MG63 (cell line): ENCODE measurements at regions not wholly inside any gene's neighbourhood (a gene's known extent, or its start where the extent isn't known, plus 50 kb on each side); places are given as distances from the start of the nearest gene placed in this dataset.
"Not testable (repeated sequence)": the region's sequence is repeated elsewhere in the genome, so short reads cannot be mapped to it uniquely, and the experiment has no call there.

Experiments used
- DNase-seq: peaks from one replicate; pipeline ENCODE4 v3.0.0-alpha.2; 2020
- H3K27me3 ChIP-seq: fragments of 250-450 bp; sonication (Bioruptor Pico); 2 replicates; pipeline ENCODE4 v1.5.1; 2020; ENCODE audit warnings: mild to moderate bottlenecking, moderate library complexity
- H3K36me3 ChIP-seq: fragments of 250-450 bp; sonication (Bioruptor Pico); 2 replicates; pipeline ENCODE4 v1.5.1; 2020; ENCODE audit warnings: mild to moderate bottlenecking, moderate library complexity
- H3K4me3 ChIP-seq: fragments of 250-450 bp; sonication (Bioruptor Pico); 2 replicates; pipeline ENCODE4 v1.5.1; 2020; ENCODE audit warnings: mild to moderate bottlenecking, moderate library complexity
- H3K9me3 ChIP-seq: fragments of 250-450 bp; sonication (Bioruptor Pico); 2 replicates; pipeline ENCODE4 v1.5.1; 2020; ENCODE audit warnings: mild to moderate bottlenecking, moderate library complexity

DNA sequence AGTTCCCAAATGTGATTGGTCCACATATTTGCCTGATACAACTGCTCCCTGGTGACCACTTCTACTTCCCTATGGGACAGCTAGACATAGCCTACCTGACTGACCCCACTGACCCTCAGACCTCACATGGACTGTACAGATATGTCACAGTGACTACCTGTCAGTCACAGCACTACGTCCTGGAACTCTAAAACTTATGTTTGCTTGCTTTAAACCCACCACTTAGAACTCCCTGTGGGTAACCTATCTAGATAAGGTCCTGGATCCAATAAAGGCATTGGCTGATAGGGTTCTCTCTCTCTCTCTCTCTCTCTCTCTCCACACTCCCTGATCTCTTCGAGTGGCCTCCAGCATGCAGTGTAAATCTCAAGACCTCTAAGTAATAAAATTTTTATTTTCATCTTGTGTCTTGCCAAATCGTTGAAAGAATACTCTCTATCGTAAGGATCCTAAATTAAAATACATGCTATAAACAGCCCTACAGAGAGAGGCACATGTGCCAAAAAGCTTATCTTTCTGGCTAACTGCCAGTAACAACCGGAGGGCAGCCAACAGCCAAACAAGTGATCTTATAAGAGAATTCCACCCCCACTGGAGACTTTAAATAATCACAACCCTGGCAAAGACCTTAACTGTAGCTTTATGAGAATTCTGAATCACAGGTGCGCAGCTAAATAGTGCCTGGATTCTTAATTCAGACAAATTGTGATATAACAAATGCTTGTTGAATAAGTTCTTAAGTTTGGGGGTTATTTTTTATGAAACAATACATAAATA, 162.6 kb upstream of the LRRTM4 start:
- not testable (repeated sequence) for H3K36me3 ChIP-seq, H3K27me3 ChIP-seq, H3K4me3 ChIP-seq, H3K9me3 ChIP-seq, DNase-seq

DNA sequence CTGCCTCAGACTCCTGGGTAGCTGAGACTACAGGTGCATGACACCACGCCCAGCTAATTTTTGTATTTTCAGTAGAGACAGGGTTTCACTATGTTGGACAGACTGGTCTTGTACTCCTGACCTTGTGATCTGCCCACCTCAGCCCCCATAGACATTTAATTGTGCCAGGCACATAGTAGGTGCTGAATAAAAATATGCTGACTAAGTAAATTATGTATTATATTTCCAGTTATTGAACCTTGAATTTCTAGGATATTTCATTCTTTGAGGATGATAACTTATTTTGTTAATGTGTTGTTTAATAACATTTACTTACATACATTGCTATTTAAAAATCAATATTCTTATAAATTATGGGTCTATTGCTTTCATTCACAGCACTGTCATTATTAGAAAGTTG, 190.4 kb upstream of the LRRTM4 start:
- no peaks in the 10 kb centered on the region for H3K36me3 ChIP-seq
- H3K27me3 ChIP-seq, result no peaks in the 10 kb centered on the region
- DNase-seq, result no peak
- no peaks in the 10 kb centered on the region for H3K9me3 ChIP-seq
- H3K4me3 ChIP-seq, result no peak overlapping the region

DNA sequence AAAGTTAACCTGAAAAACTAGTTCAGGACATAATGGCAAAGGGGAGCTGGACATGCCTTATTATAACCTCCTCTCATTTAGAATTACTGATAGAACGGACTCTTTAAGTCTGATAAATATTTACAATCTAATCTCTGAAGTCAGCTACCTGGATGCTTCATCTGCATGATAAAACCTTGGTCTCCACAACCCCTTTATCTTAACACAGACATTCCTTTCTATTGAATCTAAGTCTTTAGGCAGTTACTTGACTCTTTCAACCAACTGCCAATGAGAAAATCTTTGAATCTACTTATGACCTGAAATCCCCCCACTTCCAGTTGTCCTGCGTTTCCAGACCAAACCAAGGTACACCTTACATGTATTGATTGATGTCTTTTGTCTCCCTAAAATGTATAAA, 191.2 kb upstream of the LRRTM4 start:
- Histone ChIP-seq H3K9me3 (no peaks in the 10 kb centered on the region), H3K36me3 (no peaks in the 10 kb centered on the region), H3K4me3 (no peak overlapping the region), H3K27me3 (no peaks in the 10 kb centered on the region)
- no peak for DNase-seq

DNA sequence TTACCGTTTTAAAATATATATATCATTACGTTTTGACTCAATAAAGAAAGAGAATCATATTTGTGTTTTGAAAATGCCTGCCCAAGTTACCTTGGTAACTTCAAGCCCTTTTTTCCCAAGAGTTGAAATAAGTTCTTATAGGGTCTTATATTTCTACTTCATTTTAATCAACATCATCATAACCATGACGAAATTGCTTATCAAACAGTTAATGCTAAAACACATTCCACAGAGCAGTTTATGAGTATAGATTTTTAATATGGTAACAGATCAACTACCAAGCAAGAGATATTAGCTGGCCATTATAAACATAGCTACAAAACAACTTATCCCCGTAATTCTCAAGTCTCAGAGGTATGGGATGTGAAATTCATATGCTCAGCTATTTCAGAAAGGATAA, 197.9 kb upstream of the LRRTM4 start:
- H3K27me3 ChIP-seq, result no peaks in the 10 kb centered on the region
- H3K4me3 ChIP-seq, result no peak overlapping the region
- H3K9me3 ChIP-seq, result no peaks in the 10 kb centered on the region
- no peak for DNase-seq
- H3K36me3 ChIP-seq, result no peaks in the 10 kb centered on the region

DNA sequence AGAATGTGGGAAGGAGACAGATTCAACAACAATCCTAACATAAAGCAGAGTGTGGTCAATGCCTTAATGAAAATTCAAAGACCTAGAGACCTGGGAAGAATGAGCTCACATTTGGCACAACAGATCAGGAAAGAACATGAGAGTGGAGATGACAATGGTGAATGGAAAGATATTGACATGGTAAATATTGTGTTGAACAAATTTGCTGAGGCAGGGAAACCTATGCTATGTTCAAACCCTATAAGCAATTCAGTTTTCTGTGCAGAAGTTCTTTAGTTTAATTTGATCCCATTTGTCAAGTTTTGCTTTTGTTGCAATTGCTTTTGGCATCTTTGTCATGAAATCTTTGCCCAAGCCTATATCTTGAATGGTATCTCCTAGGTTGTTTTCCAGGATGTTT, 199.4 kb upstream of the LRRTM4 start:
- H3K27me3 ChIP-seq, result no peaks in the 10 kb centered on the region
- H3K36me3 ChIP-seq, result no peaks in the 10 kb centered on the region
- H3K9me3 ChIP-seq, result no peaks in the 10 kb centered on the region
- no peak overlapping the region for H3K4me3 ChIP-seq
- no peak for DNase-seq

DNA sequence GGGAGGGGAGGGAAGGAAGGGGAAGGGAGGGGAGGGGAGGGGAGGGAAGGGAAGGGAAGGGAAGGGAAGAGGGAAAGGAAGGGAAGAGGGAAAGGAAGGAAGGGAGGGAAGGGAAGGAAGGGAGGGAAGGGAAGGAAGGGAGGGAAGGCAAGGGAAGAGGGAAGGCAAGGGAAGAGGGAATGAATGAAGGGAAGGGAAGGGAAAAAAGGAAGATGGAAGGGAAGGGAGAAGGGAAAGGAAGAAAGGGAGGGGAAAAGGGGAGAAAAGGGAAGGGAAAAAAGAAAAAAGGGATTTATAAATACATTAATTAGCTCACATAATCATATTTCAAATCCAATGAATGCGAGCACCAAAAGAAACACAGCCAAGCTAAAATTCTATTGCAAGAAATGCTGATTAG, 202.9 kb upstream of the LRRTM4 start:
- no peaks in the 10 kb centered on the region for H3K27me3 ChIP-seq
- no peak for DNase-seq
- H3K4me3 ChIP-seq, result no peak overlapping the region
- H3K36me3 ChIP-seq, result no peaks in the 10 kb centered on the region
- no peaks in the 10 kb centered on the region for H3K9me3 ChIP-seq

DNA sequence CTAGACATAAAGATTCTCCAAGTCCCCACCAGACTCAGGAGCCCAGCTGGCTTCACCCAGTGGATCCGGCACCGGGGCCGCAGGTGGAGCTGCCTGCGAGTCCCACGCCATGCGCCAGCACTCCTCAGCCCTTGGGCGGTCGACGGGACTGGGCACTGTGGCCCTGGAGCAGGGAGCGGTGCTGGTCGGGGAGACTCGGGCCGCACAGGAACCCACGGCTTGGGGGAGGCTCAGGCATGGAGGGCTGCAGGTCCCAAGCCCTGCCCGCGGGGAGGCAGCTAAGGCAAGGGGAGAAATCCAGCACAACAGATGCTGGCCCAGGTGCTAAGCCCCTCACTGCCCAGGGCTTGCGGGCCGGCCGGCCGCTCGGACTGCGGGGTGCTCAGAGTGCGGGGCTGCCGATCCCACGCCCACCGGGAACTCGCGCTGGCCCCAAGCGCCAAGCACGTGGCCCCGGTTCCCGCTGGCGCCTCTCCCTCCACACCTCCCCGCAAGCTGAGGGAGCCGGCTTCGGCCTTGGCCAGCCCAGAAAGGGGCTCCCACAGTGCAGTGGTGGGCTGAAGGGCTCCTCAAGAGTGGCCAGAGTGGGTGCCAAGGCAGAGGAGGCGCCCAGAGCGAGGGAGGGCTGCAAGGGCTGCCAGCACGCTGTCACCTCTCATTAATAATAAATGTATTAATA, 212.6 kb upstream of the LRRTM4 start:
- DNase-seq, H3K9me3 ChIP-seq, H3K4me3 ChIP-seq, H3K27me3 ChIP-seq, H3K36me3 ChIP-seq: not testable (repeated sequence)

DNA sequence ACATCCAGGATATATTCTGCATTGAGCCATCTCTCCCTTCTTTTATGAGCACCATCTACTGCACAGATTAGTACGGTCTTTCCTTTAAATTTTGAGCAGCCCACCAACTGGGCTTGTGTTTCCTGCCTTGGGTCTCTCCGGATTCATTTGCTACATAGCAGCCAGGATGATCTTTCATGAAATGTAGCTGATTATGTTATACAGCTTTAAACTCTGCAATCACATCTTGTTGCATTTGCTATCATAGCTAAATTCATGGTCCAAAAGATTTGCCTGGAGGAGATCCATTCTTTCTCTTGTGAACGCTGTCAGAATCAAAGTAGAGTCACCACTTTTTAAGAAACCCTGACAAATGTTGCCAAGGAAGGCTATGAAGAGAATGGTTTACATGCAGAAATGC, 215.1 kb upstream of the LRRTM4 start:
- no peak for DNase-seq
- H3K36me3 ChIP-seq, result no peaks in the 10 kb centered on the region
- no peak overlapping the region for H3K4me3 ChIP-seq
- no peaks in the 10 kb centered on the region for H3K27me3 ChIP-seq
- no peaks in the 10 kb centered on the region for H3K9me3 ChIP-seq

DNA sequence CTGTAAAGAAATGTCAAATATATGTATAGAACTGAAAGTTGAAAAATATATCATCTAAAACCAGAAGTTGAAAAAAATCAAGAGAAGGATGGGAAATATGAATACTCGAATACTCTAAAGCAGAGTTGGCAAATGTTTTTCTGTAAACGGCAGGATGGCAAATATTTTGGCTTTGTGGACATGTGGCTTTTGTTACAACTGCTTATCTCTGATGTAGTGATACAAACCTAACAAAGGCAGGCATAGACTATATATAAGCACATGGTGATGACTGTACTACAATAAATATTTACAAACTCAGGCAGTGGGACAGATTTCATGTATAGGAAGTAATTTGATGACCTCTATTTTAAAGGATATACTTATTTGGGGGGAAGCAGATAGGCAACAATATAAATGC, 224.6 kb upstream of the LRRTM4 start:
- no peaks in the 10 kb centered on the region for H3K36me3 ChIP-seq
- no peak for DNase-seq
- no peak overlapping the region for H3K4me3 ChIP-seq
- H3K27me3 ChIP-seq, result no peaks in the 10 kb centered on the region
- H3K9me3 ChIP-seq, result no peaks in the 10 kb centered on the region

DNA sequence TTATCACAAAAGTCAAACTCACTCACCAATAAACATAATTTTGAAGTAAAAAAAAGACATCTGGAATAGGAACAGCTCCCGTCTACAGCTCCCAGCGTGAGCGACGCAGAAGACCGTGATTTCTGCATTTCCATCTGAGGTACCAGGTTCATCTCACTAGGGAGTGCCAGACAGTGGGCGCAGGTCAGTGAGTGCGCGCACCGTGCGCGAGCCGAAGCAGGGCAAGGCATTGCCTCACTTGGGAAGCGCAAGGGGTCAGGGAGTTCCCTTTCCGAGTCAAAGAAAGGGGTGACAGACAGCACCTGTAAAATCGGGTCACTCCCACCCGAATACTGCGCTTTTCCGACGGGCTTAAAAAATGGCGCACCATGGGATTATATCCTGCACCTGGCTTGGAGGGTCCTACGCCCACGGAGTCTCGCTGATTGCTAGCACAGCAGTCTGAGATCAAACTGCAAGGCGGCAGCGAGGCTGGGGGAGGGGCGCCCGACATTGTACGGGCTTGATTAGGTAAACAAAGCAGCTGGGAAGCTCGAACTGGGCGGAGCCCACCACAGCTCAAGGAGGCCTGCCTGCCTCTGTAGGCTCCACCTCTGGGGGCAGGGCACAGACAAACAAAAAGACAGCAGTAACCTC, 231.7 kb upstream of the LRRTM4 start:
- DNase-seq, H3K4me3 ChIP-seq, H3K36me3 ChIP-seq, H3K9me3 ChIP-seq, H3K27me3 ChIP-seq: not testable (repeated sequence)

DNA sequence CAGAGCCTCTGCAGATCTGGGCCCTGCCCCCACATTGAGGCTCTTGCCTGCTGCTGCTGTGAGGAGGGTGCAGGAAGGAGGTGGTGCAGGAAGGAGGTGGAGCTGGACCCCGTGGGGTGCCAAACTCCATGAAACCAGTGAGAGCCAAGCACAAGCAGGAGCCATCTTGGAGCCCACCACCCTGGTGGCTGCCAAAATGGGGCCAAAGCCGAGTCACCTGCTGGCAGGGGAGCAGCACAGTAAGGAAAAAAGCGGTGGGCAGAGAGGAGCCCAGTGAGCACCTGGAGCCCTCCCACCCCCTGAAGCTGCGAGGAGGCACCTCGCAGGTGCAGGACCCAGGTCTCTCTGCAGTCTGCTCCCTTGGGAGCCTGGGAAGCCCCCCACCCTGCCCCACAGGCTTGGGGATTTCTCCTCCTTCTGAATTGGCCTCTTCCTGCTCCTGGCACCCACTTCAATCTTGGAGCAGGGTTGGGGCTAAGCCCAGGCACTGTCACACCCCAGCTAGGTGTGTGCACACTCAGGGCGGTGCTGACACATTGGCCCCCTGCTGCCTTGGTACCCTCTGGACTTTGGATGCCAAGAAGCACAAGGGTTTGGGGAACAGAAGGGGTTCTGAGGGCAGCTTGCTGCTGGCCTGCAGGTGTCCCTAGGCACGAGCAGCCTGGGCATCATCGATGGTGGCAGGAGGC, 245.4 kb upstream of the LRRTM4 start:
- no peak overlapping the region for H3K4me3 ChIP-seq
- H3K36me3 ChIP-seq, result no peaks in the 10 kb centered on the region
- no peak for DNase-seq
- H3K9me3 ChIP-seq, result no peaks in the 10 kb centered on the region
- no peaks in the 10 kb centered on the region; the same call in 1 of the 2 replicates for H3K27me3 ChIP-seq

DNA sequence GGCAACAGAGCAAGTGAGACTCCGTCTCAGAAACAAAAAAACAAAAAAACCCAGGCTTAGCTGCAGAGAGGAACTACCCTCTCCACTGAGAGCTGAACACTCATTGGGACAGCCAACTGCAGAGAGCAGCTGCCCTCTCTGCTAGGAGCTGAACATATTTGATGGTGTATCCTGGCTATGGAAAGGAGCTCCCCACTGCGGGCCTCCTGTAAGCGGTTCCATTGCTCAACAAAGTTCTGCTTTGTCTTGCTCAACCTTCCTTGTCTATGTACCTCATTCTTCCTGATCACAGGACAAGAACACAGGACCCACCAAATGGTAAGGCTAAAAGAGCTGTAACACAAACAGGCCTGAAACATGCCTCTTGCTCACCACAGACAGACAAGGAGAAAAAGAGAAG, 246.3 kb upstream of the LRRTM4 start:
- no peak for DNase-seq
- no peaks in the 10 kb centered on the region for H3K36me3 ChIP-seq
- no peak overlapping the region for H3K4me3 ChIP-seq
- H3K27me3 ChIP-seq, result no peaks in the 10 kb centered on the region
- no peaks in the 10 kb centered on the region for H3K9me3 ChIP-seq

DNA sequence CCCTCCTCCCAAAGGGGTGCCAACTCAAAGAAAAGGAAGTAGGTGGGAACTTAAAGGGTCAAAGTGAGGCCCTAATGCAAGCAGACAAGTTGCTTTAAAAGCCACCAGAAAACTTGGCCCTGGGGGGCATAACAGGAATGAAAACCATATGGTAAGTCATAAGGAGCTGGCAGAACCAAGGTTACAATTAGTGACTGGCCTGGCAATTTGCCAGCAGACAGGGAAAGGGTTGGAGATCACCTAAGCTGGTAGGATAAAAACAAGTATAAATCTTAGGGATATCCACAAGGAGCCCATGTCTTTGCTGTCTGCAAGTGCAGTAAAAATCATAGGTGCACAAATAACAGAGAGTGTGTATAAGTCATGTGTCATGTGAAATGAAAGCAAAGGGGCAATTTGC, 256.7 kb upstream of the LRRTM4 start:
- DNase-seq, result no peak
- no peaks in the 10 kb centered on the region for H3K9me3 ChIP-seq
- H3K27me3 ChIP-seq, result no peaks in the 10 kb centered on the region
- H3K4me3 ChIP-seq, result no peak overlapping the region
- no peaks in the 10 kb centered on the region for H3K36me3 ChIP-seq

DNA sequence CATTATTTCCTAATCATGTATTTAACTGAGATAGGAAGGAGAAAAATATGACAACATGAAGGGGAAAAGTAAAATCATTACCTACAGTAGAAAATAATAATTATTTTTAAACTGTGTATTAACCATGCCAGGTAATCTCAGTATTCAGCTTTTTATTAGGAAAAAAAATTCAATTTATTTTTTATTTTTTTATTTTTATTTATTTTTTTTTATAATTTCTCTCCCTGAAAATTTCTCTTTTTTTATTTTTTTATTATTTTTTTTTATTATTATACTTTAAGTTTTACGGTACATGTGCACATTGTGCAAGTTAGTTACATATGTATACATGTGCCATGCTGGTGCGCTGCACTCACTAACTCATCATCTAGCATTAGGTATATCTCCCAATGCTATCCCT, 271.3 kb upstream of the LRRTM4 start:
- H3K9me3 ChIP-seq, DNase-seq, H3K27me3 ChIP-seq, H3K36me3 ChIP-seq, H3K4me3 ChIP-seq: not testable (repeated sequence)

DNA sequence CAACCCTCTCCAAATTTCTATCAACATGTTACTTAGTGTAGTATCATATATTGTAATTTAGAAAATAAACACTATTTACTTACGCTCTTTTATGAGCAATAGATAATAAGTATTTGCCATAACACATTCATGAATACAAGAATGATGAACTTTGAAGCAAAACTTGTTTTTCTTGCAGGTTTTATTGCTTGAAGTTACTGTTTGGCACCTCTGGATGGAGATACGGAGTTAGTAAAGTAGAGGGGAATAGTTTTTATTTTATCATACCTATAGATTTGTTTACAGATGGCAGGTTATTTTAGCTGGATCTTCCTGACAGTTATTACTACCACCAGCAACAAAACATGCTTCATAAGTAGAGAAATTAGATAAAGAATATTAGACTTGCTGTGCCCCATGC, 274.2 kb upstream of the LRRTM4 start:
- Histone ChIP-seq H3K9me3 (no peaks in the 10 kb centered on the region), H3K4me3 (no peak overlapping the region), H3K36me3 (no peaks in the 10 kb centered on the region), H3K27me3 (no peaks in the 10 kb centered on the region)
- no peak for DNase-seq

DNA sequence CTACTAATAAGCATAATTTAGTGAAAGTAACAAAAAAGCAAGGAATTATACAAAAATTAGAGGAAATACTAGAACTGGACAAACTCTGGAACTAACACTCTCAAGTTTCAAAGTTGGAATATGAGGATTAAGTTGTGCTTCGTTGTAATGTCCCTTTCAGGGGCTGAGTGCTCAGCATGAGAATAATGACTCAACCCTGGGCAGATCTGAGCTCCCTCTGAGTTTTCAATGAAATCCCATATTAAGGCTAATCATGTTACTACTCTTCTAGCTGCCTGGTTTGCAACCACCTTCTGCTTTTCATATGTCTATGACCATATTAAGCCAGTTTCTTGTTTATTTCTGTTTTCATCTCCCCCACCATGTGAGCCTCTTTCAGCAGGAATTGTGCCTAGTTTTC, 274.9 kb upstream of the LRRTM4 start:
- DNase-seq, result no peak
- Histone ChIP-seq H3K36me3 (no peaks in the 10 kb centered on the region), H3K4me3 (no peak overlapping the region), H3K9me3 (no peaks in the 10 kb centered on the region), H3K27me3 (no peaks in the 10 kb centered on the region)

DNA sequence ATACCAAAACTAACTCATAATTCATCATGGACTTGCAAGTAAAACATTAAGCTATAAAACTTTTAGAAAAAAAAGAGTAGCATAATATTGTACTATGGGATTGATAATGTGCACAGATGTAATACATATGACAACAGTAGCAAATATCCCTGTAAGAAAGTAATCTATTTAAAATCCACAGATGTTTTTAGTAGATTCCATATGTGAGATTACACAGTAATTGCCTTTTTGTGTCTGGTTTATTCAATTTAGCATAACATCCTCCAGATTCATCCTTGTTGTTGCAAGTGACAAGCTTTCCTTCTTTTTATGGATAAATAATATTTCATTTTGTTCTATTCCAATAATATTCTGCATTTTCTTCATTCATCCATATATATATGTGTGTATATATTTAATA, 278.2 kb upstream of the LRRTM4 start:
- Histone ChIP-seq H3K9me3 (no peaks in the 10 kb centered on the region), H3K27me3 (no peaks in the 10 kb centered on the region), H3K4me3 (no peak overlapping the region), H3K36me3 (no peaks in the 10 kb centered on the region)
- DNase-seq, result no peak
